Fibroblast of skin of abdomen (primary cell): ENCODE measurements at regions not wholly inside any gene's neighbourhood (a gene's known extent, or its start where the extent isn't known, plus 50 kb on each side); places are given as distances from the start of the nearest gene placed in this dataset.
"Not testable (repeated sequence)": the region's sequence is repeated elsewhere in the genome, so short reads cannot be mapped to it uniquely, and the experiment has no call there.

Experiments used
- DNase-seq: peaks from one replicate; pipeline ENCODE4 v3.0.0-alpha.2; 2013

DNA sequence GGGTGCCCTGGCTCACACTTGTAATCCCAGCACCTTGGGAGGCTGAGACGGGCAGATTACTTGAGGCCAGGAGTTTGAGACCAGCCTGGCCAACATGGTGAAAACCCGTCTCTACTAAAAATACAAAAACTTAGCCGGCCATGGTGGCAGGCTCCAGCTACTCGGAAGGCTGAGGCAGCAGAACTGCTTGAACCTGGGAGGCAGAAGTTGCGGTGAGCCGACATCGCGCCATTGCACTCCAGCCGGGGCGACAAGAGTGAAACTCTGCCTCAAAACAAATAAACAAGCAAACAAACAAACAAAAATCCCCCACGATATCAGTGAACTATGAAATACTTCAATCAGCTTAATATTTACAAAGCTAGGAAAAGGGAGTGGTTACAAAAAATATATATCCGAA, 382.3 kb upstream of the KCND2 start:
- no peak for DNase-seq

DNA sequence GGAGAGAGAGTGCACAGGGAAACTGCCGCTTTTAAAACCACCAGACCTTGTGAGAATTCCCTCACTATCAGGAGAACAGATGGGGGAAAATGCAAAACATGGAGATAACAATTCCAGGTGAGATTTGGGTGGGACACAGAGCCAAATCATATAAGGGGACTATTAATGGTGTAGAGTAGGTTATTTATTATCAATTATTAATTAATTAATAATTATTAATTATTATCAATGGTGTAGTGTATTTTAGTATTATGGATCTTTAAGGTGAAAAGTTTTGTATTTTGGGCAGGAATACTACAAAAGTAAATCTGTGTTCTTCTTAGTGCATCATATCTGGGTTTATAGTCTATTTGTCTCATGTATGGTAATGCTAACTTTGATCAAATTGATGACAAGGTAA, 377.7 kb upstream of the KCND2 start:
- no peak for DNase-seq

DNA sequence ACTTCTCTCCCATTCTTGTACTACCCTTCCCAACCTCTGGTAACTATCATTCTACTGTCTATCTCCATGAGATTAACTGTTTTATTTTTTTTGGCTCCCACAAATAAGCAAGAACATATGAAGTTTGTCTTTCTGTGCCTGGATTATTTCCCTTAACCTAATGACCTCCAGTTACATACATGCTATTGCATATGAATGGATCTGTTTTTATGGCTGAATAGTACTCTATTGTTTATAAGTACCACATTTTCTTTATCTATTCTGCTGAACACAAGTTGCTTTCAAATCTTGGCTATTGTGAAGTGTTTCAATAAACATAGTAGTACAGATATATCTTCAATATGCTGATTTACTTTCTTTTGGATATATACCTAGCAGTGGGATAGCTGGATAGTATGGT, 376.6 kb upstream of the KCND2 start:
- no peak for DNase-seq

DNA sequence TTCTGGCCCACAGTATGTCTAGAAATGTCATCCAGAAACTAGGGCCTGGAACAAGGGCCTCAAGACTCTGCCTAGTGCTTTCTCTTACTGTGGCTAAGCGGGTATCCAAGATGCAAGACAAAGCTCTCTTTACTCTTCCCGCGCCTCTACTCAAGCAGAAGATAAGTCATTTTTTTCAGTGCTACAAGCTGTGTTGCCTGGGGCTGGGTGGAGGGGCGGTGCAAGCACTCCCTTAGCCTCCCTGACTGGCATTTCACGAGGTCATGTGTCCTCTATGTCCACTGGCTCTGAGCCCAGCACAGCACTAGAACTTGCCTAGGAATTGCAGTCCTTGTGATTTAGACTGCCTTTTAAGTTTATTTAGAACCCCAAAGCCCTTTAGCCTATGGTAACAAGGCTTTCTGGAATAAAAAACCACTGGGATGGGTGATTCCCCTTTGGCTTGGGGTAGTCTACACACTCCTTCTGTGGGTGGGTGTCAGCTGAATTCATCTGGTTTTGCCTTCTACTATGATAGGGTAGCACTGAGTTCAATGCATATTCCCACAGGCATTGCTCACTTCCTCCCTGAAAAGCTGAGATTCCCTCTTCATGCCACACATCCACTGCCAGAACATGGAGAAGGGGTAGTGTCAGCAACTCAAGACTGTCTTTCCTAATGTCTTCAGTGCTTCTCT, 371.8 kb upstream of the KCND2 start:
- DNase-seq = no peak

DNA sequence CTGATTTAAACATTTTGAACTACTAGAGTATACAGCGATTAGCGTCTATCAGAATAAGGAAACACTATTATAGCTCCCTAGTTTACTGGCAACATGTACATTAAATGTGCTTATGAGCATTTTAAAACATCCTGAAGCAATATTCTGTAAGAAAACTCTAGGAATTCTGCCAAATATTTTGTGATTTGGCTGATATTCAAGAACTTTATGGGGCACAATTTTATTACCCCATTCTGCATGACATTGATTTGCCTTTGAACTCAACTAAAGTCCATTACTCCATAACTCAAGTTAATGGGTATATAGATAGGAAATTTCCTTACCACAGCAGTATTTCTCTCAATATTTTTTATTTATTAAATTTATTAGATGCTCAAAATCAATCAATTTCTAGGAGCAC, 369.9 kb upstream of the KCND2 start:
- DNase-seq = no peak

DNA sequence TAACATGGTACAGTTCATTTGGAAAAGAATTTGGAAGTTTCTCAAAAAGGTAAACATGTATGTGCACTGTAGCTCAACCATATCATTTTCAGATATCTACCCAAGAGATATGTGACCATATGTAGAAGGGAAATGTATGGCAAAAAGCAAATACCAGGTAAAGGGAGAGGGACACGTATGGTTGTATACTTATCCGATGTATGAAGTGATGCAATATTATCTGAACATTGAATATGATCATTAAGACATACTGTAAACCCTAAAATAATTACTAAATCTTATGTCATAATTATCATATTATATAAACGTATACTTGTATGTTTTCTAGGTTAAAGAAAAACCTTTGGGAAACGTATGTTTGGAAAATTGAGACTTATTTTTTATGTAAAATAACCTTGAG, 367.5 kb upstream of the KCND2 start:
- DNase-seq = no peak

DNA sequence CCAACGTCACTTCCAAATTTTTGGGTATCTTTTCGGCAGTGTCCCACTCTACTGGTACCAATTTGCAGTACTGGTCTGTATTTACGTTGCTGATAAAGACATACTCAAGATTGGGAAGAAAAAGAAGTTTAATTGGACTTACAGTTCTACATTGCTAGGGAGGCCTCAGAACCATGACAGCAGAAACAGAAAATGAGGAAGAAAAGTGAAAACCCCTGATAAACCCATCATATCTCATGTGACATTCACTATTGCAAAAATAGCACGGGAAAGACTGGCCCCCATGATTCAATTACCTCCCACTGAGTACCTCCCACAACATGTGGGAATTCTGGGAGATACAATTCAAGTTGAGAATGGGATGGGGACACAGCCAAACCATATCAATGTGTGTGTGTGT, 364.0 kb upstream of the KCND2 start:
- no peak for DNase-seq

DNA sequence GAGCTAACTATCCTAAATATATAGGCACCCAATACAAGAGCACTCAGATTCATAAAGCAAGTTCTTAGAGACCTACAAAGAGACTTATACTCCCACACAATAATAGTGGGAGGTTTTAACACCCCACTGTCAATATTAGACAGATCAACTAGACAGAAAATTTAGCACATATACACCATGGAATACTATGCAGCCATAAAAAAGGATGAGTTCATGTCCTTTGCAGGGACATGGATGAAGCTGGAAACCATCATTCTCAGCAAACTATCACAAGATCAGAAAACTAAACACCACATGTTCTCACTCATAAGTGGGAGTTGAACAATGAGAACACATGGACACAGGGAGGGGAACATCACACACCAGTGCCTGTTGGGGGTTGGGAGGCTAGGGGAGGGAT, 358.9 kb upstream of the KCND2 start:
- not testable (repeated sequence) for DNase-seq

DNA sequence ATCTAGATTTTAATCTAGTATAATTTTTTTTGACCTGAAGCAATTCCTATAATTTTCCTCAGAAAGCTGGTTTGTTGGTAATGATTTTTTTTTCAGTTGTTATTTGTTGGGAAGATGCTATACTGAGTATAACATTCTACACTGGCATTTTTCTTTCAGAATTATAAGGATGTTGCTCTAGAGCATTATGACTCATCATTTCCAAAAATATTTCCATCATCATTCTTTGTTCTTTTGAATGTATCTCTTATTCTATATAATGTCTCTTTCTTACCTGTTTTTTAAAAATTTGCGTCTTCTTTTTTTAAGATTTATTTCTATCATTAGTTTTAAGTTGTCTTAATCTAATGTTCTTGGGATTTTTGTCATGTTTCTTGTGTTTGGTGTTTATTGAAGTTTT, 356.5 kb upstream of the KCND2 start:
- no peak for DNase-seq

DNA sequence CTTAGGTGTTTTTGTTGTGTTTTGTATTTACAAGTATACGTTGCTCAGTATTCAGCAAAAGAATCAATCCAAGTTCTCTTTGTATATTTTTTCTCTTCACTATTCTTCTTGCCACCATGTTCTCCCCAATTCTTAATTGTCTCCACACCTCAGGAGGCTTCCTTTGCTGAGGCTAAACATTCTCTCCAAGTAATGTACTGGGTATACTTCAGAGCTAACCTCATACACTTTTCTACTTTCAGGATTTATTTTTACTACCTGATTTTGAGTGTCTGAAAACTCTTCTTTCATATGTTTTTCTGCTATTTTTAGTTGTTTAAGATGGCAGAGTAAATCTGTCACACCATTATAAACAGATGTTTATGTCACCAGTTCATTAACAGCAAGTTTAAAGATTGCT, 354.8 kb upstream of the KCND2 start:
- no peak for DNase-seq

DNA sequence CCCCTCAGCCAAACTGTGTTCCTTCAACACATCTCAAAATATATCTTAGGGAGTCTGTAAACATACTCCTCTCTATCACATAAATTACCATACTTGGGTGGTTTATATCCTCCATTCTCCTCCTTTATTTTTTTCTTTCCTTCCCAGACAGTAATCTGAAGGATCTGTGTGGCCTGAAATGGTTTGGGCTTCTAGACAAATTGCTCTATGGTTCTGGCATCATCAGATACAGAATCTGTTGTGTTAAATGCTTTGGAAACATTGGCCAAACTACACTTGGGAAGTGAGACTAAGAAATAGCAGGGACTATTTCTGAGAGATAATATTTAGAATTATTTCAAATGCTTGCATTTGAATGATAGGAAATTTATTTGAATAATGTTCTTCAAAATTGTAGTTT, 353.0 kb upstream of the KCND2 start:
- DNase-seq = no peak

DNA sequence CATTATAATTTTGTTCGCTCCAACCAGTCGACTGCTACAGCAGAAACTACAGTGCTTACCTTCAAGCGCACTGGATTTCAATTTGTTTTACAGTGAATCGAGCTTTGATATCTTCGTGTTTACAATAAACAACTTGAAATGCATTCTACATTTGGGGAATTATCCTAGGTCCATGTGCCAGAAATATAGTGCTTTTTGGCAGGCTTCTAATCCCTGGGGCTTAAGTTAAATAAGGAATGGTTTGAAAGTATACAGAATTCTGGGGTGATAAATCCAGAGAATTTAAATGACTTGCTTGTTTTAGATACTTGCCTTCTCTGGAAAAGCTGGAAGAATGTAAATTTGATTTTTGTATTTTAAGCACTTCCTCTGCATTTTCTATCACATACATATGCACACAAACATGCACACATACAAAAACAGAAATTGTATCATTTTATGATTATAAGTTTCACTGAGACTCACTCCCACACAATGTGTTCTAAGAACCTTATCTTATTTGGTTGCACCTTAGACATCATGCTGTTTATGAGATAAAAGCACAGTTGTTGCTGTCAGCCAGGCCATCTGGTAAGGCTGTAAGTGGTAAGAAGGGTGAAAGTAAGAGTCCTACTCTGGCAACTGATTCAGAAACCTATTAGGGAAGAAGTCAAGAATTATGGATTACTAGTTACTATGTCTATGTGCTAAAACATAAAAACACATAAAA, 347.2 kb upstream of the KCND2 start:
- DNase-seq = no peak

DNA sequence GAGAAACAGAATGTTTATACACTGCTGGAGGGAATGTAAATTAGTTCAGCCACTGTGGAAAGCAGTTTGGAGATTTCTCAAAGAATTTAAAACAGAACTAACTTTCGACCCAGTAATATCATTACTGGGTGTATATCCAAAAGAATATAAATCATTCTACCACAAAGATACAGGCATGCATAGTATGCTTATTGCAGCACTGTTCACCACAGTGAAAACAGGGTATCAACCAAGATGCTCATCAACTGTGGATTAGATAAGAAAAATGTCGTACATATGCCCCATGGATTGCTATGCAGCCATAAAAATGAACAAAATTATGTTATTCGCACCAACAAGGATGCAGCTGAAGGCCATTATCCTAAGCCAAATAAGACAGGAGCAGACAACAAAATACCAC, 343.1 kb upstream of the KCND2 start:
- DNase-seq = peak; percentile 31

DNA sequence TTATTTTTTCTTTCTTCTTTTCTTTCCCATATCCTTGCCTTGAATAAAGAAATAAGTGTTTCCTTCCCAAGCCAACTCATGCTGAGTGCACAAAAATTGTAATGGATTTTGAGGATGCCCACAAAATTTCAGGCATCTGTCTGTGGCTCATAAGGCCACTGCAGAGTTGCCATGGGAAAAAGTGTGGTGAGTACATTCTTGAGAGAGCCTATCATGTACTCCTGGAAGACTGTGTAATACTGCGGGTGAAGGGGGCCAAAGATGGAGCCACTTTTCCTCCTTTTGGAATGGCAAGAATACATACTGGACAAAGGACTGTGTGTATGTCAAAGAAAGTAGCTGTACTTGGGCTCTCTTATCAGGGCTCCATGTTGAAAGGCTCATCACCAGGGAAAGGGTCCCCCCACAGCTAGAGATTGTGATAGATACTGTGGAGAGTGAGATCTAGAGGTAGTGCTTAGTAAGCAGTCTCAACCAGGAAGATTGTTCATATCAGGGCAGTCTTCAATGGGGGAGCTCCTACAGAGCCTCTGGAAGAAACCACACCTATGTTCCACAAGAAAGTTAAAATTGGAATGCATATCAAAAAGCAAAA, 341.6 kb upstream of the KCND2 start:
- peak; percentile 10 for DNase-seq

DNA sequence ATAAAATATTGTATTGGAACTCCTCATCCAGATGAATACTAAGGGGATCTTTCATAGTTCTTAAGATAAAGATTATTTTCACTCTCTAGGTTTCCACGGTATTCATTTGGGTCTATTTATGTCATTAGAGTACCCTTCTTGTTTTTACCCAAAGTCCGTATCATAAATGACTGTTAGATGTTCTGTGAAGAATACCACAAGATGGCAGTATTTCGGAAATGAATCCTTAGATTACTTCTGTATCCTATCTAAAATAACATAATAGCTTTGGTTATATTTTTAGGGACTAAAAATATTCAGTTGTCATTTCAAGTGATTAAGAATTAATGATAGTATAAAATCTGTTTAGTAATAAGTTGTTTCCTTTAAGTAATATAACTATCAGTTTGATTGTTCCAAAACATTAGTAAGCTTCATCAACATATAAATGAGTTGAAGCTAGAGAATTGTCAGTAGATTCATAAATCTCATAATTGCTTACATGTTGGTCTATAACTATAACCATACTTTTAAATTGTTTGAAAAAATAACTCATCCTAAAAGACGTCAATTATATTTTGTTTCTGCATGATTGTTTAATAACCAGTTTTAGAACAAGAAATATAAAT, 337.5 kb upstream of the KCND2 start:
- peak; percentile 41 for DNase-seq

DNA sequence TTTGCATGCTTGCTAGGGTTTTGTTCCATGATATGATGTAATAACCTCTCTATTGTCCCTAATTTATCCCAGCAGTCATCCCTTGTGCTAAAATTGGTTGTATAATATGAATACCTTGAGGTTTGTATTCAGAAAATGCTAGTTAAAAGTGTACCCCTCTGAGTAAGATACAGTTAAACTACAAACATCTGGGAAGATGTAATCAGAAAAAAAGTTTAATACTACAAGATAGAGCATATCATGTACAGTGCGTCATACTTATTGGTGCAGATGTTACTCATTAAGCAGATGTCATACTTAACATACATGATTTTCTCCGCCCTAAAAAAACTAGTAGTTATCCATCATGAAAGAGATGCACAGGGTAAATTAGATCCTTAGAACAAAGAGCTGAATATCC, 336.1 kb upstream of the KCND2 start:
- DNase-seq = peak; percentile 57

DNA sequence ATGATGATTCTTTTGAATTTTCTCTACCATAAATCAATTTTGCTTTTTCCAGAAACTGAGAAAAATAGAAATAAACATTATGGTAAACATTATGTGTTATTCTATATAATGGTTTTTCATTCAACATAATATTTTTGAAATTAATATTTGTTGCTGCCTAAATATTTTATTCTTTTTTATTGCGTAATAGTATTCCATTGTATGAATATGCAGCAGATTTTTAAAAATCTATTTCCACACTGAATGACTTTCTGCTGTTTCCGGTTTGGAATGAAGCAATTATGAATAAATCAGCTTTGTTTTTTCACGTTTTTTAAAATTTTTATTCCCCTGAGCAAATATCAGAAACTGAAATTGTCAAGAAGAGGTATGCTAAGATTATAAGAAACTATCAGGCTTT, 335.2 kb upstream of the KCND2 start:
- no peak for DNase-seq

DNA sequence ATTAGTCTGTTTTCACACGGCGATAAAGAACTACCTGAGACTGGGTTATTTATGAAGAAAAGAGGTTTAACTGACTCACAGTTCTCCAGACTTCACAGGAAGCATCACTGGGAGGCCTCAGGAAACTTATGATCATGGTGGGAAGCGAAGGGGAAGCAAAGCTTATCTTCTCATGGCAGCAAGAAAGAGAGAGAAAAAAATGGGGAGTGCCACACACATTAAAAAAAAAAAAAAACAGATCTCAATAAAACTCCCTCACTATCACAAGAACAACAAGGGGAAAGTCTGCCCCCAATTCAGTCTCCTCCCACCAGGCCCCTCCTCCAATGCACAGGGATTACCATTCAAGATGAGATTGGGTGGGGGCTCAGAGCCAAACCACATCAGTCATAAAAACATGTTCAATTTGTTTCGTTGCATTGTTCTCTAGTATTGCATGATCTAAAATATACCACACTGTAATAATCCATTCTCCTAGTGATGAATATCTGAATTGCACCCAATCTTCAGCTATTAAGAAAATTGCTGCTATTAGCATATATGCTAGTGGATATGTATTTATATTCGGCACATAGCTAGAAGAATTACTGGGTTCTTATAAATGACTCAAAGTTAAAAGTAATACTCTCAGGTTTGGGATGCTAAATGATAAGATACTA, 328.9 kb upstream of the KCND2 start:
- no peak for DNase-seq

DNA sequence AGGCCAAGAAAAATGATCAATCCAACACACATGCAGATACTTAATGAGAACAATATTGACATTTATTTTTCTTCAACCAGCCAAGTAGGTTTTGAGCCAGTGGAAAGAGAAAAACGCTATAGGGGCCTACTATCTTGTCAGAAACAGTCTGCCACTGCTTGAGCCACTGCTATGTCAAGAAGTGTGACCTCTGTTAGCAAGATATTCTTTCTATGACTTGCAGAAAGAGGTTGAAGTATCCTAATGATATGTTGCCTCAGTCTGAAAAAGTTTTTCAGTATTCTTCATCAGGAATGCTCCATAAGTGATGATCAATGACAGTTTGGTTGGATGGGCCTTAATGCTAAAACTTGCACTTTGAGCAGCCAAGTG, 328.4 kb upstream of the KCND2 start:
- no peak for DNase-seq

DNA sequence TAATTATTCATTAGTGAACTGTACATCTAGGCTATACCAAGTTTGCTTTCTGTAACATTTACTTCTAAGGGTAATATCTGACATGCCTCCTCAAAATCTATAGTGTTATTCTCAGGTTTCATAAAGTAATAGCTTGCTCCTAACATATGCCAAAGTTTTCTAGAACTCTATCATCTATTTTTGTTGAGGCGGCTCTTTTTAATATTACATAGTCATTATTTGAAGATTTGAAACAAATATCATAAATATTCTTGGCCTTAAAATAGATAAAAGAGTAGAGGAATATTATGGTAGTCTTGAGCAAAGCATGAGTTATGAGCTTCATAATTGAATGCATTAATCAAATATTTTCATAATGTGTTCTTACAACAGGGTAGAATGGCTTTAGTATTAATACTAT, 327.2 kb upstream of the KCND2 start:
- no peak for DNase-seq

DNA sequence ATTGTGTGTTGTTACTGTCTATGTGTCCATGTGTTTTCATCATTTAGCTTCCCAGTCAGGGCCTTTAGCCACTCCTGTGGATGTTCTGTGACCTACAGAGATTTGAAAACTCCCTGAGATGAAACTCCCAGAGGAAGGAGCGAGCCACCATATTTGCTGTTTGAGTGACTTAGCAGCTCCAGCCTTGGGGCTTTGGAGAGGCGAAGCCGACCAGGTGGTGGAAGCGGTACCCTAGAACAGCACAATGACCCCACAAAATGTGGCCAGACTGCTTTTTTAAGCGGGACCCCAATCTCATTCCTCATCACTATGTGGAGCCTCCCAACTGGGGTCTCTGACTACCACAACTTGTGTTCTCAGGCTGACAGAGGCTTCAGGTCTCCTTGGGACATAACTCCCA, 323.9 kb upstream of the KCND2 start:
- DNase-seq = no peak

DNA sequence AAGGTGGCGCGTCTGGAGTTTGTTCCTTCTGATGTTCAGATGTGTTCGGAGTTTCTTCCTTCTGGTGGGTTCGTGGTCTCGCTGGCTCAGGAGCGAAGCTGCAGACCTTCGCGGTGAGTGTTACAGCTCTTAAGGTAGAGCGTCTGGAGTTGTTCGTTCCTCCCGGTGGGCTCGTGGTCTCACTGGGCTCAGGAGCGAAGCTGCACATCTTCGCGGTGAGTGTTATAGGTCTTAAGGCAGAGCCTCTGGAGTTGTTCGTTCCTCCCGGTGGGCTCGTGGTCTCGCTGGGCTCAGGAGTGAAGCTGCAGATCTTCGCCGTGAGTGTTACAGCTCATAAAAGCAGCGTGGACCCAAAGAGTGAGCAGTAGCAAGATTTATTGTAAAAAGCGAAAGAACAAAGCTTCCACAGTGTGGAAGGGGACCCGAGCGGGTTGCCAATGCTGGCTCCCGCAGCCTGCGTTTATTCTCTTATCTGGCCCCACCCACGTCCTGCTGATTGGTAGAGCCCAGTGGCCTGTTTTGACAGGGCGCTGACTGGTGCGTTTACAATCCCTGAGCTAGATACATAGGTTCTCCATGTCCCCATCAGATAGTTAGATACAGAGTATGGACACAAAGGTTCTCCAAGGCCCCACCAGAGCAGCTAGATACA, 322.5 kb upstream of the KCND2 start:
- DNase-seq = not testable (repeated sequence)

DNA sequence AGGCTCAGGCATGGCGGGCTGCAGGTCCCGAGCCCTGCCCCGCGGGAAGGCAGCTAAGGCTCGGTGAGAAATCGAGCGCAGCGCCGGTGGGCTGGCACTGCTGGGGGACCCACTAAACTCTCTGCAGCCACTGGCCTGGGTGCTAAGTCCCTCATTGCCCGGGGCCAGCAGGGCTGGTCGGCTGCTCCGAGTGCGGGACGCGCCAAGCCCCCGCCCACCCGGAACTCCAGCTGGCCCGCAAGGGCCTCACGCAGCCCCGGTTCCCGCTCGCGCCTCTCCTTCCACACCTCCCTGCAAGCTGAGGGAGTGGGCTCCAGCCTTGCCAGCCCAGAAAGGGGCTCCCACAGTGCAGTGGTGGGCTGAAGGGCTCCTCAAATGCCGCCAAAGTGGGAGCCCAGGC, 321.4 kb upstream of the KCND2 start:
- DNase-seq = not testable (repeated sequence)
